H1 (cell line): ENCODE measurements at regions not wholly inside any gene's neighbourhood (a gene's known extent, or its start where the extent isn't known, plus 50 kb on each side); places are given as distances from the start of the nearest gene placed in this dataset.

Experiments used
- CEBPB ChIP-seq: IDR thresholded peaks from 2 replicates; pipeline ENCODE4 v1.6.1; 2012; ENCODE audit warnings: low read depth, low read length
- USF2 ChIP-seq: IDR thresholded peaks from 2 replicates; pipeline ENCODE4 v1.6.1; 2011; ENCODE audit warnings: low read length, improper control_type of control experiment

DNA sequence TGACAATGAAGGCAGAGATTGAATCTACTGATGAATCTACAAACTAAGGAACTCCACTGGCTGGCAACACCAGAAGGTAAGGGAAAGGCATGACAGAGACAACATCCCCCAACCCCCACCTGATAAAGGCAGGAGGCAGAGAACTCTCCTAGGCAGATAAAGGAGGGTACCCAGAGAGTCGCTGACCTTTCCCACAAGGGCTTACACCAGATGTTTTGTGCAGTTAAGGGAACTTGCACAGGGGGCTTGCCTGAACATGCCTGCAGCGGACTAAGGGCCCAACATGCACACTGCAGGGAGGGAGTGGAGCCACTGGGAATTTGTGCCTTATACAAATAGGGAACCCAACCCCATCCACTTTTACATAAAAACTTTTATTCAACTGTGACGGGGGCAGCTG lies 1996.9 kb upstream of the RAG2 start (continued):
- no peak for TF ChIP-seq CEBPB
- TF ChIP-seq USF2: no peak
- TF ChIP-seq, all 59 proteins: peak for 0
